Islet precursor cell (in vitro differentiated cells): ENCODE measurements at regions not wholly inside any gene's neighbourhood (a gene's known extent, or its start where the extent isn't known, plus 50 kb on each side); places are given as distances from the start of the nearest gene placed in this dataset.

ENCODE experiments used
- DNase-seq: peaks from one replicate; pipeline ENCODE4 v3.0.0-alpha.2; 2018

DNA sequence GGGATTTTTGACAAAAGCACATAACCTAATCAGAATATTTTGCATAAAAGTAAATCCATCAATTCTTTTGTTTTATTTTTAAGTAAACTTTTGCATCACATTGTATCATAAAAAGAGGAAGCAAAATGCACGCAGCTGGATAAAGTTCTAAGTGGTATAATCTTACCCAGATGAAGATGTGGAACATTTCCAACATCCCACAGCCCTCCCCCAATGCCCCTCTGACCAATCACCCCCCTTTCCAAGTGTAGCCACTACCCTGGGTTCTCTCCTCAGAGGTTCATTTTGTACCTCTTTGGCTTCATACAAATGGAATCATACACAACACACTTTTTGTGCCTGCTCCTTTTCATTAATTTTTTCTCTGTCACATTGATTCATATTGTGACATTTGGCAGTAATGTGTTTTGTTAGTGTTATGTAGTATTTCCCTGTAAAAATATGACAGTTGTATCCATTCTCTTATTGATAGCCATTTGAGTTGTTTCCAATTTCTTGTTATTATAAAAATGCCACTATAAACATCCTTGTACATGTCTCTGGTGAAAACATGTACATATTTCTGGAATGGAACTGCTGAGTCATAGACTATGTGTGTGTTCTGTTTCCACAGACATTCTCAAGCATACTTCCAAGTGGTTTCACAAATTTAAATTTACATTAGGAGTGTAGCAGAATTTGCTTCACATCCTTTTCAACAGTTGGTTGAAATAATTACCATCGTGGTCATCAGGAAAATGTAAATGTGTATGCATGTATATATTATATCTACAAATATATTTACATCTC, 92.9 kb upstream of the SYNDIG1 start:
- no peak for DNase-seq

DNA sequence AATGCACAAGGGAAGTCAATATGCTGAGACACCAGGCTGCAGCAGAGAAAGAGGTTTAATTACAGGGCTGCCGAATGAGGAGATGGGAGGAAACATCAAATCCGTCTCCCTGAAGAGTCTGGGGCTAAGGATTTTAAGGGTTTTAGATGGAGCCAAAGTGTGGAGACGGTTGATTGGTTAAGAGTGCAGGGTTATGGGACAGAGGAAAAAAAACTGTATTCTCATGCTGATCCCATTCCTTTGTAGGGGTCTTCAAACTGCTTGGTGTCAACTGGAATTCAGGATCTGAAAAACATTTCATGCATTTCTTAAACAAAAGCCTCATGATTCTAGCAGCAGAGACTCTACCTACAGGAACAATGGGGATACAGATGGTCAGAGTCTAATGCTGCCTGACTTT, 96.1 kb upstream of the SYNDIG1 start:
- no peak for DNase-seq

GRCh38 chr20:24370911-24371695, 98.3 kb upstream of the SYNDIG1 start:
- DNase-seq, result peak; percentile 27

- DNase-seq, result peak; percentile 11
Observed at GRCh38 chr20:24370249-24370648, 99.2 kb upstream of the SYNDIG1 start.

DNA sequence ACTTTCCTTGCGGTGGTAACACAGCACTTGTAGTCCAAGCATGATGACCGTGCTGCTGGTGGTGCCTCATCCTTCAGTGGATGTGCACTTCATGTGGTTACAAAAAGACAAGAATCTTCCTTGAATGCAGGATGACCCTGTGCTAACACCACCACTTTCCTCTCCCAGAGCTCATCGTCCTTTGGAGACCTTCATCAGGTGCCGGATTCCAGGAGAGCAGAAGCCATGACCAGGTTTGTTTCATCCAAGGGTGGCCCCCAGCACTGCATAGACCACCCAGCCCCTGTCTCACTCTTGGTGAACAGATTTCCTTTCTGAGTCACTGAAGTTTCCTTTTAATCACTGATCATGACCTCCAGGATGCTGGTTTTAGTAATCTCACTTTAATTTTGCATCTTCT, 101.2 kb upstream of the SYNDIG1 start:
- no peak for DNase-seq

GRCh38 chr20:24366336-24367004, 103.0 kb upstream of the SYNDIG1 start:
- no peak for DNase-seq

- no peak for DNase-seq
Observed at GRCh38 chr20:24365670-24366069, 103.8 kb upstream of the SYNDIG1 start.

DNA sequence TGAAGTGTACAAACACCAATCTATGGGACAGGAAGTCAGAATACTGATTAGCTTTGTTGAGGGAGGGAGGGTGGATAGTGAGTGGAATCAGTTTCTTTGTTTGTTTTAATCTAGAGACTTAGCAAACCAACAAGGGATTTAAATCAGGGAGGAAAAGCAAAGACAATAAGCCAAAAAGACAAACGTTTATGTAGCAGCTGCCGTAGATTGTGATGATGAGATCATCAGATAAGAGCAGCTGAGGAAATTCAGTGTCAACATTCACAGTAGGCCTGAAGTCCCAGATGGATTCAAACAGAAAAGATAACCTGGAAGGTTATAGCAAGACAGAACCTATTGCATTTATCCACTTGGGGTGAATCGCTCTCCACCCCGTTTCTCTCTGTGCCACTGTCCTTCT, 104.9 kb upstream of the SYNDIG1 start:
- no peak for DNase-seq

DNA sequence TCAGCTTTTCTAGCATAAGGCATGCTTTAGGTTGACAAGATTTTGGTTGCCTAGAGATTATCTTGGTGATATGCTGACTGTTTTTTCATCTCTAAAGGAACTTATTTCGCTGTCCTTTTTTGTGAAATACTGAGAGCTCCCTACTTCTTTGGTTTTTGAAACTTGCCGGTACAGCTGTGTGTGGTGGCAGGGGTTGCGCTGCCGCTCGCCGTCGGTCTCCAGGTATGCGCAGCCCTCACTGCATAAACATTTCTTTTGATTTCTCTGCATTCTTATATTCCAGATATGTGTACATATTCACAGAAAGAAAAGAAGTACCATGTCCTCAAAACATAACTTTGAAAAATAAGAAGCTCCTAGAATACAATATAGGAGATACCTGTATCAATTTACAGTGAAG, 106.4 kb upstream of the SYNDIG1 start:
- DNase-seq, result no peak

GRCh38 chr20:24362080-24362479, 107.3 kb upstream of the SYNDIG1 start:
- no peak for DNase-seq

DNA sequence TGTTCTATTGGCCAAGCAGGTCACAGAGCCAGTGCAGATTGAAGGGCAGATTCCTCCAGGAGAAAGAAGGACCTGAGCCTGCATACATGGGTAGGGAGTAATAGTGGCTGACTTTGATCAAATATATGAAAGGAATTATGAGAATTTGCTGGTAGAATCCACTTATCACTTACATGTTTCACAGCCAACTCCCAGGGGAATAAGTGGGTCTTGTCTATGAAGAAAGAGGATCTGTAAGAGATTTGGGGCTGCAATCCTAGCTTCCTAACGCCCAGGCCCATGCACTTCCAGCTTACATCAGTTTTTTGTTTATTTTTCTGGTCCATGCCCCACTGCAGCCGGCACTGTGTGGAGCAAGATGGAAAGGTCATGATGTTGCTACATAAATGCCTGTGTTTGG, 107.9 kb upstream of the SYNDIG1 start:
- DNase-seq, result no peak

DNA sequence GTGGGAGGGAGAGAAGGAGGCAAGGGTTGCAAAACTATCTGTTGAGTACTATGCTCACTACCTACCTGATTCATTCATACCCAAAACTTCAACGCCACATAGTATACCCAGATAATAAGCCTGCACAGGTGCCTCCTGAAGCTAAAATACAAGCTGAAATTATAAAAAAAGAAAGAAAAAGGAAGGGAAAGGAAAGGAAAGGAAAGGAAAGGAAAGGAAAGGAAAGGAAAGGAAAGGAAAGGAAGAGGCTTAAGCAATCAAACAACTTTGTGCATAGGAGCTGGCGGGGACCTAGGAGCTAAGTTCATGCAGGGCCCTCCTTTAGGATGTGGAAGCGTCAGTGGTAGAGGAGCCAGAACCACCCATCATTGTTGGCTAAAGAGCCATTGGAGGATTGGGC, 108.9 kb upstream of the SYNDIG1 start:
- DNase-seq, result no peak

- no peak for DNase-seq
Observed at GRCh38 chr20:24359321-24360027, 110.0 kb upstream of the SYNDIG1 start.

GRCh38 chr20:24357931-24358330, 111.5 kb upstream of the SYNDIG1 start:
- DNase-seq, result no peak

DNA sequence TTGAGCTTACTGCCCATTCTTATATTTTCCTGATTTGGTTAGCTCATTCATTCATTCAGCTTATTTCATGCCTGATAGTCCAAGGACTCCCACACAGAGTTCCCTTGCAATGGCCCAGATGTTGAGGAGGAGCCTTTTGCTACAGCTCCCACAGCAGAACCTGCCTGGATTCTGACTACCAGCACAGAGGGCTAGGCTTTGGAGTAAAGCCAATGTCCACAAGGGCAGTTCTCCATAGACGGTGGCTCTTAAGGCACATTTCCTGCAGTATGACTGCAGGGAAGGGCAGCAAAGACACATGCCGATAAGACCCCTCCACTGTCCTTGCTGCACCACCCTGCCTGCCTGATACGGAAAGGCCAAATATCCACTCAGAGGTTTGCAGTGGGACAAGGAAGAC, 112.3 kb upstream of the SYNDIG1 start:
- DNase-seq, result no peak

GRCh38 chr20:24353135-24353690, 116.2 kb upstream of the SYNDIG1 start:
- no peak for DNase-seq

DNA sequence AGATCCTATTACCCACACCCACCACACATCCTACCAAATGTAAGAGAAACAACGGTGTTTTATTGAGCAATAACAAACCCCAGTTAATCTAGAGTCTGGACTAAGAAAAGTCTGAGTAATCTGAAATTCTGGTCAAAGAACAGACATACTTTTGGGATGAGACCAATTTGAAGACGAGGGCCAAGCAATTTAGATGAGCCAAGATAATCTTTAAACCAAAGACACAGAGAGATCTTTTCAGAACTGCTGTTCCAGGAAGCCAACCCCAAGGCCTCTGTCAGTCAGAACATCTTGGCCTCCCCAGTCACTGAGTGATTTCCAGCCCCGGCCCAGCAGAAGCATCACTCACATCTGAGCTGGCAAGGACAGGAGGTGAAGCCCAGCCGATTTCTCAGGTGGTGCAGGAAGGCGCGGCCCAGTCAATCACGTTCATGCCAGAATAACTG, 118.5 kb upstream of the SYNDIG1 start:
- DNase-seq, result no peak

DNA sequence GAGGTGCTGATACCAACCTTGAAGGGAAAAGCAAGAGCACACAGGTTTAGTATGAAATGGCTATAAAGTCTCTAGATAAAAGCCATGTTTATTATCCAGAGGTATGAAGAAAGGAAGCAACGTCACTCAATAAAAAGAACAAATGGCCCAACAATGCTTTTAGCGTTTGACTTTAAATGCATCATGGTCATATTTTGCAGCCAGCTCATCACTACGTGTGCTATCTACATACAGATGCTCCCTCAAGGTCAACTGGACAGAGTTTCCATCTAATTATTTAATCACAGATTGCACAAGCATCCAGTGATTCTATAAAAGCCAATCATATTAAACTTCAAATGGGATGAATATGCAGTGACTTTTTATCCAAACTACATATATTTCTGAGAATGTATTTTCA, 127.6 kb upstream of the SYNDIG1 start:
- no peak for DNase-seq

DNA sequence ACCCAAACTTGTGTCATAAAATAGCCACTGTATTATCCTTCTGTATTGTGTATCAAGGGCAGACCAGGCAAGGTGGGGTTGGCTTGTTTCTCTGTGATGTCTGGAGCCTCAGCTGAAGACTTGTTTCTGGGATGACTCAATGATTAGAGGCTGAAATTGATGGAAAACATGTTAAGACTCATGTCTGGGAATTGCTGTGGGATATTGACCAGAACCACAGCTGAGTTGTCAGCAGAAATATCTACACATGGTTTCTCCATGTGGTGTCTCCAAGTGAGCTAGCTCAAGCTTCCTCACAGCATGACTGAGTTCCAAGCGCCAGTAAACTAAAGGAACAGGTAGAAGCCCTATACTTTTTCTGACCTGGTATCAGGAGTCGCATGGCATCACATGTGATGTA, 128.5 kb upstream of the SYNDIG1 start:
- no peak for DNase-seq

DNA sequence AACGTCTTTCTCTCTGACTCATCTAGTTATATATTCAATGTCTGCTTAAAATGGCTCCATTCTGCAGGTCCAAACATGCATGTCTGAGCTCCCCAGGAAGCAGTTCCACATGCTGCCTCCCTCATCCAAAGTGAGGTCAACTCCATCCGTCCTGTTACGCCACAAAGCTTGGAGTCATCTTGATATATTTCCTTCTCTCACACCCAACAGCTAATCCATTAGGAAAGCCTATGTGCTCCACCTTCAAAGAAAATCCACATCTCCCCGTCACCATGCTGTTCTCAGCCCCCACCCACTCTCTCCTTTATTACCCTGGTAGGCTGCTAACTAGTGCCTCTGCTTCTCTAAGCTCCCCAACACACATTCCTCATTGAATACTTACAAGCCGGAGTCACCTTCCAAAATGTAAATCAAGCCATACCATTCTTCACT, 130.2 kb upstream of the SYNDIG1 start:
- DNase-seq, result no peak

GRCh38 chr20:24337551-24337950, 131.9 kb upstream of the SYNDIG1 start:
- no peak for DNase-seq

- peak; percentile 80 for DNase-seq
Observed at GRCh38 chr20:24337069-24337468, 132.4 kb upstream of the SYNDIG1 start.

GRCh38 chr20:24334830-24335229, 134.6 kb upstream of the SYNDIG1 start:
- DNase-seq, result no peak
